Adrenal gland (tissue), 9 donors: ENCODE measurements at regions not wholly inside any gene's neighbourhood (a gene's known extent, or its start where the extent isn't known, plus 50 kb on each side); places are given as distances from the start of the nearest gene placed in this dataset.

ENCODE experiments used
- DNase-seq, 7 donors: peaks; one replicate each; pipeline ENCODE4 v3.0.0-alpha.2; 2019 to 2020
- H3K27ac ChIP-seq, 5 donors: fragments of 200-600 bp; sonication (generic) in 4 of 5; 1 replicate in 3 of 5; 2 replicates in 2 of 5; pipeline versions ENCODE4 v1.5.1 to v1.8.0; 2016 to 2020; ENCODE audit warnings: mild to moderate bottlenecking in 1 of 5
- H3K27me3 ChIP-seq: fragments of 200-600 bp; 2 replicates; pipeline ENCODE4 v1.8.0; 2021
- H3K36me3 ChIP-seq, 2 donors: fragments of 200-600 bp; replicated peaks in 1 of 2; 1 replicate in 1 of 2; 2 replicates in 1 of 2; pipeline versions ENCODE4 v1.5.1 to v1.8.0; 2018 to 2022
- H3K4me1 ChIP-seq, 2 donors: fragments of 200-600 bp; replicated peaks in 1 of 2; 1 replicate in 1 of 2; 2 replicates in 1 of 2; pipeline versions ENCODE4 v1.5.1 to v1.8.0; 2018 to 2021
- H3K4me3 ChIP-seq, 4 donors: fragments of 200-600 bp; sonication (generic) in 3 of 4; one replicate each; pipeline ENCODE4 v1.5.1; 2016 to 2018
- H3K9me3 ChIP-seq, 3 donors: fragments of 200-600 bp; sonication (generic) in 1 of 3; replicated peaks in 1 of 3; 1 replicate in 2 of 3; 2 replicates in 1 of 3; pipeline versions ENCODE4 v1.5.1 to v1.8.0; 2016 to 2021
- CTCF ChIP-seq, 6 experiments: fragments of 450-650 bp in 4 of 6; fragments of 200-600 bp in 2 of 6; sonication (generic) in 1 of 6; IDR thresholded peaks; 1 replicate in 5 of 6; 2 replicates in 1 of 6; pipeline versions ENCODE4 v1.5.1 to v1.8.0; 2016 to 2021; ENCODE audit warnings: antibody characterized with exemption in 6 of 6, mild to moderate bottlenecking in 2 of 6, moderate library complexity in 1 of 6
- POLR2A ChIP-seq, 2 donors: fragments of 450-650 bp; IDR thresholded peaks; one replicate each; pipeline ENCODE4 v1.6.1; 2017; ENCODE audit warnings: antibody characterized with exemption in 2 of 2, mild to moderate bottlenecking in 2 of 2, moderate library complexity in 1 of 2
- WGBS, 4 donors: extraction: QIAGEN DNeasy Blood & Tissue Kit in 2 of 4; methylation state at CpG; one replicate each; pipeline versions ENCODE4 v1.1.5 to v1.1.7; 2013 to 2017; 5-methylcytosine and 5-hydroxymethylcytosine counted together
- intact Hi-C, 2 donors: fragments of 100-400 bp; cut with DNase I; formaldehyde crosslinking; loops; one replicate each; pipeline versions ENCODE4 v1.14.1 to v1.15.0; 2022 to 2023
- donor health status: healthy with polysubstance abuse.
- donor health status: Bipolar disorder and iron deficiency.
- donor health status: DM: yes; HTN: yes; CAD: no.
- donor health status: DM: no; HTN: no; CAD: no.
- donor health status: DM: no; HTN: no; CAD: no.

- no peak for TF ChIP-seq CTCF (IDR thresholded peaks at IDR 0.05)
- TF ChIP-seq POLR2A (IDR thresholded peaks at IDR 0.05), result no peak
These were observed 336.9 kb upstream of the PREP start for GRCh38 chr6:105739764-105740163.

DNA sequence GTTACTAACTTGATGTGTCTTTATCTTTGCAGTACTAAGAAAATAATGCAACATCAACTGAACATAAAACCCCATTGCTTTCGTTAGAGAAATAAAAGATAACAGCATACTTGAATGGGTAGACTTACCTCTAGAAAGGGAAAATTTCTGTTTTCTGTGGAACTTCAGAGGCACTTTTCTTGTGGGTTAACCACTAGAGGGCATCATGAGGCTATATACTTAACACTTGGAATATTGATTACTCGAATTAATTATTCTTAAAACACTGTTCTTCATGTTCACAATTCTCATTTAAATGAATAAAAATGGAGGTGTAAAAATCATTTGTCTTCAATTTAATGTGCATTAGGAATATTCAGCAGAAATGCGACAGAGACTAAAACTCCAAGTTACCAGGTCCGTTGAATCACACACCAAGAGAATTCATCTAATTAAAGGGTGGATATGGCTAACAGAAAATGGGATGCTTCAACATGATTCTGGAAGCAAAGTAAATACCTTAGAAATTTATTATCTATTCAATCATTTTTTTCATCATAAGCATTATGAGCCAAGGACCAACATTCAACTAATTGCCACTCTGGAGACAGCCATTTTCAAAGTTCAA, 330.8 kb upstream of the PREP start:
- Histone ChIP-seq H3K9me3 (no peaks in the 10 kb centered on the region), H3K27ac (no peak overlapping the region), H3K4me1 (no peaks in the 10 kb centered on the region), H3K36me3 (no peaks in the 10 kb centered on the region), H3K4me3 (no peak overlapping the region), H3K27me3 (no peaks in the 10 kb centered on the region)
- intact Hi-C loops, result loop anchor here in 1 of 2 donors (5.0 to 10.0 kb wide), 2 partner anchors 246 to 491 kb away; no protein-coding TSS in a partner anchor
- 53 to 54% (median 53%) methylated on average over 4 of the region's 4 CpGs for WGBS, 4 donors
- DNase-seq, result no peak
- TF ChIP-seq CTCF (IDR thresholded peaks at IDR 0.05) (peak; percentile 49 to 76 (median 64)), POLR2A (IDR thresholded peaks at IDR 0.05) (no peak)

More at GRCh38 chr6:105739764-105740163, 336.9 kb upstream of the PREP start:
- no peaks in the 10 kb centered on the region for H3K9me3 ChIP-seq
- no peaks in the 10 kb centered on the region for H3K36me3 ChIP-seq
- intact Hi-C loops, result loop anchor here in 1 of 2 donors (10.0 kb wide), 1 partner anchor 485 kb away; no protein-coding TSS in a partner anchor
- H3K27ac ChIP-seq, result no peak overlapping the region
- WGBS, 4 donors, result 77 to 94% (median 79%) methylated on average over 2 of the region's 2 CpGs
- H3K27me3 ChIP-seq, result no peaks in the 10 kb centered on the region
- no peak overlapping the region for H3K4me3 ChIP-seq
- no peak for DNase-seq
- no peaks in the 10 kb centered on the region for H3K4me1 ChIP-seq

DNA sequence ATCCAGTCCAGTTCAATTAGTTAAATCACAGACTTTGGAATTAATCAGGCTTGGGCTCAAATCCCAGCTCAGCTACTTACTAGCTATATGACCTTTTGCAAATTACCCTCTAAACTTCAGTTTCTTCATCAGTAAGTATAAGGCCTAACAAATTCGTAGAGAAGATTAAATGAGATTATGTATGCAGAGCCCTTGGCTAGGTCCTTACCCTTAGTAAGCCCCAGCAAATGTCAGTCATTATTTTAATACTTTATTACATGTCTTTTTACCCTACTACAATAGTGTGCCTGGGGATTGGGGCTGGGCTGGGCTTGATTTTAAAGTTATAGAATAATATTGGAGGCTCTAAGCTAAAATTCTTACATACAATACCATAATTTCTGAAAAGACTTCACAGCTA, 326.1 kb upstream of the PREP start:
- Histone ChIP-seq H3K4me1 (no peaks in the 10 kb centered on the region), H3K27ac (no peak overlapping the region), H3K36me3 (no peaks in the 10 kb centered on the region), H3K9me3 (no peaks in the 10 kb centered on the region), H3K27me3 (no peaks in the 10 kb centered on the region), H3K4me3 (no peak overlapping the region)
- DNase-seq, result no peak
- no peak for TF ChIP-seq CTCF (IDR thresholded peaks at IDR 0.05)
- 78 to 100% (median 78%) methylated on average over 1 of the region's 1 CpG for WGBS, 4 donors
- intact Hi-C loops, result no loop called here

GRCh38 chr6:105726902-105727655, 324.2 kb upstream of the PREP start:
- WGBS, 4 donors, result 76 to 81% (median 79%) methylated on average over 4 of the region's 4 CpGs
- intact Hi-C loops, result no loop called here
- no peak for DNase-seq
- no peak overlapping the region for H3K4me3 ChIP-seq
- no peak overlapping the region for H3K27ac ChIP-seq
- H3K36me3 ChIP-seq, result no peaks in the 10 kb centered on the region
- no peaks in the 10 kb centered on the region for H3K4me1 ChIP-seq
- H3K9me3 ChIP-seq, result peaks cover 0 to 4% (median 0%) of the 10 kb centered on the region in 3 donors
- H3K27me3 ChIP-seq, result no peaks in the 10 kb centered on the region
- TF ChIP-seq CTCF (IDR thresholded peaks at IDR 0.05) (no peak), POLR2A (IDR thresholded peaks at IDR 0.05) (no peak)
